ENCODE measurements at regions not wholly inside any gene's neighbourhood (a gene's known extent, or its start where the extent isn't known, plus 50 kb on each side); places are given as distances from the start of the nearest gene placed in this dataset.
"Not testable (repeated sequence)": the region's sequence is repeated elsewhere in the genome, so short reads cannot be mapped to it uniquely, and the experiment has no call there.

- DNase-seq (ENCODE audit: low read depth), result no peak
Observed at GRCh38 chr9:75197561-75197960, 109.2 kb downstream of the OSTF1 start.

GRCh38 chr9:75198436-75198835, 110.1 kb downstream of the OSTF1 start:
- DNase-seq (ENCODE audit: low read depth), result no peak

GRCh38 chr9:75200892-75201470, 112.7 kb downstream of the OSTF1 start:
- DNase-seq (ENCODE audit: low read depth), result no peak

- no peak for DNase-seq (ENCODE audit: low read depth)
Observed at GRCh38 chr9:75201480-75202209, 113.3 kb downstream of the OSTF1 start.

GRCh38 chr9:75207997-75208396, 119.7 kb downstream of the OSTF1 start:
- DNase-seq (ENCODE audit: low read depth), result not testable (repeated sequence)

GRCh38 chr9:75210215-75210614, 121.9 kb downstream of the OSTF1 start:
- no peak for DNase-seq (ENCODE audit: low read depth)

GRCh38 chr9:75213765-75214164, 125.5 kb downstream of the OSTF1 start:
- DNase-seq (ENCODE audit: low read depth), result no peak

- no peak for DNase-seq (ENCODE audit: low read depth)
Observed at GRCh38 chr9:75226403-75227139, 138.3 kb downstream of the OSTF1 start.

GRCh38 chr9:75228893-75229292, 140.6 kb downstream of the OSTF1 start:
- DNase-seq (ENCODE audit: low read depth), result no peak

GRCh38 chr9:75229605-75230332, 141.5 kb downstream of the OSTF1 start:
- DNase-seq (ENCODE audit: low read depth), result no peak

GRCh38 chr9:75230469-75230868, 142.2 kb downstream of the OSTF1 start:
- no peak for DNase-seq (ENCODE audit: low read depth)

GRCh38 chr9:75231167-75231566, 142.9 kb downstream of the OSTF1 start:
- no peak for DNase-seq (ENCODE audit: low read depth)

GRCh38 chr9:75233011-75233410, 144.7 kb downstream of the OSTF1 start:
- no peak for DNase-seq (ENCODE audit: low read depth)

GRCh38 chr9:75235632-75236031, 147.3 kb downstream of the OSTF1 start:
- DNase-seq (ENCODE audit: low read depth), result no peak

GRCh38 chr9:75238311-75238976, 150.1 kb downstream of the OSTF1 start:
- DNase-seq (ENCODE audit: low read depth), result peak; percentile 6

GRCh38 chr9:75239176-75239575, 150.9 kb downstream of the OSTF1 start:
- DNase-seq (ENCODE audit: low read depth), result no peak

- DNase-seq (ENCODE audit: low read depth), result no peak
Observed at GRCh38 chr9:75242426-75242825, 154.1 kb downstream of the OSTF1 start.

- DNase-seq (ENCODE audit: low read depth), result no peak
Observed at GRCh38 chr9:75246949-75247348, 158.6 kb downstream of the OSTF1 start.

- DNase-seq (ENCODE audit: low read depth), result peak; percentile 20
Observed at GRCh38 chr9:75265525-75265972, 177.2 kb downstream of the OSTF1 start.

GRCh38 chr9:75269197-75269596, 180.9 kb downstream of the OSTF1 start:
- no peak for DNase-seq (ENCODE audit: low read depth)

GRCh38 chr9:75273055-75273454, 184.7 kb downstream of the OSTF1 start:
- not testable (repeated sequence) for DNase-seq (ENCODE audit: low read depth)

- no peak for DNase-seq (ENCODE audit: low read depth)
Observed at GRCh38 chr9:75274781-75275180, 186.5 kb downstream of the OSTF1 start.

Data from activated T-cell treated with anti-CD3 and anti-CD28 coated beads for 48 hours (primary cell).